GM23338 (cell line): ENCODE measurements at regions not wholly inside any gene's neighbourhood (a gene's known extent, or its start where the extent isn't known, plus 50 kb on each side); places are given as distances from the start of the nearest gene placed in this dataset.

ENCODE experiments used
- CTCF ChIP-seq, 2 experiments: fragments of 200-600 bp in 1 of 2; sonication (generic) in 1 of 2; conservative IDR thresholded peaks; 2 replicates each; pipeline versions ENCODE4 v1.5.1 to v1.6.1; 2016 to 2017; ENCODE audit warnings: antibody characterized with exemption in 2 of 2, low read depth in 2 of 2, mild to moderate bottlenecking in 2 of 2, moderate library complexity in 1 of 2
- EZH2 ChIP-seq: fragments of 200-600 bp; sonication (generic); IDR thresholded peaks from one replicate; pipeline ENCODE4 v1.8.0; 2017; ENCODE audit warnings: antibody characterized with exemption, mild to moderate bottlenecking, low read depth; ENCODE audit not compliant: unreplicated experiment

GRCh38 chr9:11144746-11145145 lies 531.9 kb upstream of the PTPRD start:
- TF ChIP-seq CTCF (conservative IDR thresholded peaks at IDR 0.05; ENCODE audit: low read depth in 2 of 2) (no peak), EZH2 (no peak)
